H1 (cell line): ENCODE measurements at regions not wholly inside any gene's neighbourhood (a gene's known extent, or its start where the extent isn't known, plus 50 kb on each side); places are given as distances from the start of the nearest gene placed in this dataset.

Experiments used
- CBX5 ChIP-seq: fragments of 300-800, 300-1000 bp; sonication (generic); IDR thresholded peaks from 2 replicates; pipeline ENCODE4 v1.7.1; 2016; ENCODE audit warnings: antibody characterized with exemption, low read length, low read depth
- CBX8 ChIP-seq: fragments of 300-800, 300-1000 bp; sonication (generic); IDR thresholded peaks from 2 replicates; pipeline ENCODE4 v1.7.1; 2016; ENCODE audit warnings: low read depth, low read length, borderline replicate concordance
- CEBPB ChIP-seq: IDR thresholded peaks from 2 replicates; pipeline ENCODE4 v1.6.1; 2012; ENCODE audit warnings: low read depth, low read length
- EP300 ChIP-seq, 2 experiments: IDR thresholded peaks; 1 replicate in 1 of 2; 2 replicates in 1 of 2; pipeline ENCODE4 v1.6.1; 2011 to 2012; ENCODE audit warnings: low read depth in 2 of 2, low read length in 2 of 2, mild to moderate bottlenecking in 2 of 2, borderline replicate concordance in 1 of 2, inconsistent platforms in 1 of 2, moderate library complexity in 1 of 2
- GABPA ChIP-seq: IDR thresholded peaks from 2 replicates; pipeline ENCODE4 v1.6.1; 2011; ENCODE audit warnings: mild to moderate bottlenecking, low read length, moderate library complexity, borderline replicate concordance; ENCODE audit not compliant: insufficient read depth
- JUND ChIP-seq: IDR thresholded peaks from 2 replicates; pipeline ENCODE4 v1.6.1; 2011; ENCODE audit warnings: mild to moderate bottlenecking, improper control_type of control experiment, low read length
- KDM4A ChIP-seq: IDR thresholded peaks from one replicate; pipeline ENCODE4 v1.7.1; 2012; ENCODE audit warnings: low read depth, mild to moderate bottlenecking, moderate library complexity, low read length, inconsistent platforms; ENCODE audit not compliant: severe bottlenecking
- POLR2A ChIP-seq, 2 experiments: IDR thresholded peaks; 1 replicate in 1 of 2; 2 replicates in 1 of 2; pipeline ENCODE4 v1.6.1; 2011; ENCODE audit warnings: low read depth in 2 of 2, low read length in 2 of 2, mild to moderate bottlenecking in 2 of 2; ENCODE audit errors: control extremely low read depth in 1 of 2
- RBBP5 ChIP-seq: IDR thresholded peaks from 2 replicates; pipeline ENCODE4 v1.7.1; 2012; ENCODE audit warnings: low read depth, mild to moderate bottlenecking, inconsistent platforms, low read length, moderate library complexity, borderline replicate concordance
- SIRT6 ChIP-seq: IDR thresholded peaks from one replicate; pipeline ENCODE4 v1.7.1; 2012; ENCODE audit warnings: low read length, inconsistent platforms
- SIX5 ChIP-seq: IDR thresholded peaks from 2 replicates; pipeline ENCODE4 v1.6.1; 2011; ENCODE audit warnings: mild to moderate bottlenecking, low read depth, low read length
- SP2 ChIP-seq: IDR thresholded peaks from 2 replicates; pipeline ENCODE4 v1.6.1; 2012; ENCODE audit warnings: mild to moderate bottlenecking, low read length, inconsistent platforms
- TCF12 ChIP-seq: IDR thresholded peaks from 2 replicates; pipeline ENCODE4 v1.6.1; 2011; ENCODE audit warnings: low read depth, mild to moderate bottlenecking, low read length
- TF ChIP-seq, protein P1 (sequence below): fragments of 300-600 bp; sonication (generic); IDR thresholded peaks from 2 replicates; pipeline ENCODE4 v1.7.1; 2012; ENCODE audit warnings: low read length, moderate library complexity, mild to moderate bottlenecking, inconsistent platforms; ENCODE audit not compliant: insufficient replicate concordance

DNA sequence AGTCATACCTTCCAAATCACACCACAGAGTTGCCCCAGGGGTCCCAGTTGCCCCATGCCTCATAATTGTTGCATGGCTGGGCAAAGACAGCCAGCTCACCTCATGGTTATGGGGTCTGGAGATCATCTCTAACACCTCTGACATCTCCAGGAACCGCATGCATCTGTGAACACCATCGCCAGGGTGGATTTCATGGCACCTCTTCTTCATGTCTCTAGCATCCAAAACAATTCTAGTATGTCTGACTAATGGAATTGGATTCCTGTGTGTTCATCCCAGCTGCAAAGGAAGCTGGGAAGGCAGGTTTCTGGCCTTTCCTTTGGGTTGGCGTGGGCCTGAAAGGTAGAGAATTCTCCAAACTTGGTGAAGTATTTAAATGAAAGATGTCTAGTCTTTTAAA, 122.3 kb upstream of the ABCA1 start (continued):
- TF ChIP-seq, protein P1, sequence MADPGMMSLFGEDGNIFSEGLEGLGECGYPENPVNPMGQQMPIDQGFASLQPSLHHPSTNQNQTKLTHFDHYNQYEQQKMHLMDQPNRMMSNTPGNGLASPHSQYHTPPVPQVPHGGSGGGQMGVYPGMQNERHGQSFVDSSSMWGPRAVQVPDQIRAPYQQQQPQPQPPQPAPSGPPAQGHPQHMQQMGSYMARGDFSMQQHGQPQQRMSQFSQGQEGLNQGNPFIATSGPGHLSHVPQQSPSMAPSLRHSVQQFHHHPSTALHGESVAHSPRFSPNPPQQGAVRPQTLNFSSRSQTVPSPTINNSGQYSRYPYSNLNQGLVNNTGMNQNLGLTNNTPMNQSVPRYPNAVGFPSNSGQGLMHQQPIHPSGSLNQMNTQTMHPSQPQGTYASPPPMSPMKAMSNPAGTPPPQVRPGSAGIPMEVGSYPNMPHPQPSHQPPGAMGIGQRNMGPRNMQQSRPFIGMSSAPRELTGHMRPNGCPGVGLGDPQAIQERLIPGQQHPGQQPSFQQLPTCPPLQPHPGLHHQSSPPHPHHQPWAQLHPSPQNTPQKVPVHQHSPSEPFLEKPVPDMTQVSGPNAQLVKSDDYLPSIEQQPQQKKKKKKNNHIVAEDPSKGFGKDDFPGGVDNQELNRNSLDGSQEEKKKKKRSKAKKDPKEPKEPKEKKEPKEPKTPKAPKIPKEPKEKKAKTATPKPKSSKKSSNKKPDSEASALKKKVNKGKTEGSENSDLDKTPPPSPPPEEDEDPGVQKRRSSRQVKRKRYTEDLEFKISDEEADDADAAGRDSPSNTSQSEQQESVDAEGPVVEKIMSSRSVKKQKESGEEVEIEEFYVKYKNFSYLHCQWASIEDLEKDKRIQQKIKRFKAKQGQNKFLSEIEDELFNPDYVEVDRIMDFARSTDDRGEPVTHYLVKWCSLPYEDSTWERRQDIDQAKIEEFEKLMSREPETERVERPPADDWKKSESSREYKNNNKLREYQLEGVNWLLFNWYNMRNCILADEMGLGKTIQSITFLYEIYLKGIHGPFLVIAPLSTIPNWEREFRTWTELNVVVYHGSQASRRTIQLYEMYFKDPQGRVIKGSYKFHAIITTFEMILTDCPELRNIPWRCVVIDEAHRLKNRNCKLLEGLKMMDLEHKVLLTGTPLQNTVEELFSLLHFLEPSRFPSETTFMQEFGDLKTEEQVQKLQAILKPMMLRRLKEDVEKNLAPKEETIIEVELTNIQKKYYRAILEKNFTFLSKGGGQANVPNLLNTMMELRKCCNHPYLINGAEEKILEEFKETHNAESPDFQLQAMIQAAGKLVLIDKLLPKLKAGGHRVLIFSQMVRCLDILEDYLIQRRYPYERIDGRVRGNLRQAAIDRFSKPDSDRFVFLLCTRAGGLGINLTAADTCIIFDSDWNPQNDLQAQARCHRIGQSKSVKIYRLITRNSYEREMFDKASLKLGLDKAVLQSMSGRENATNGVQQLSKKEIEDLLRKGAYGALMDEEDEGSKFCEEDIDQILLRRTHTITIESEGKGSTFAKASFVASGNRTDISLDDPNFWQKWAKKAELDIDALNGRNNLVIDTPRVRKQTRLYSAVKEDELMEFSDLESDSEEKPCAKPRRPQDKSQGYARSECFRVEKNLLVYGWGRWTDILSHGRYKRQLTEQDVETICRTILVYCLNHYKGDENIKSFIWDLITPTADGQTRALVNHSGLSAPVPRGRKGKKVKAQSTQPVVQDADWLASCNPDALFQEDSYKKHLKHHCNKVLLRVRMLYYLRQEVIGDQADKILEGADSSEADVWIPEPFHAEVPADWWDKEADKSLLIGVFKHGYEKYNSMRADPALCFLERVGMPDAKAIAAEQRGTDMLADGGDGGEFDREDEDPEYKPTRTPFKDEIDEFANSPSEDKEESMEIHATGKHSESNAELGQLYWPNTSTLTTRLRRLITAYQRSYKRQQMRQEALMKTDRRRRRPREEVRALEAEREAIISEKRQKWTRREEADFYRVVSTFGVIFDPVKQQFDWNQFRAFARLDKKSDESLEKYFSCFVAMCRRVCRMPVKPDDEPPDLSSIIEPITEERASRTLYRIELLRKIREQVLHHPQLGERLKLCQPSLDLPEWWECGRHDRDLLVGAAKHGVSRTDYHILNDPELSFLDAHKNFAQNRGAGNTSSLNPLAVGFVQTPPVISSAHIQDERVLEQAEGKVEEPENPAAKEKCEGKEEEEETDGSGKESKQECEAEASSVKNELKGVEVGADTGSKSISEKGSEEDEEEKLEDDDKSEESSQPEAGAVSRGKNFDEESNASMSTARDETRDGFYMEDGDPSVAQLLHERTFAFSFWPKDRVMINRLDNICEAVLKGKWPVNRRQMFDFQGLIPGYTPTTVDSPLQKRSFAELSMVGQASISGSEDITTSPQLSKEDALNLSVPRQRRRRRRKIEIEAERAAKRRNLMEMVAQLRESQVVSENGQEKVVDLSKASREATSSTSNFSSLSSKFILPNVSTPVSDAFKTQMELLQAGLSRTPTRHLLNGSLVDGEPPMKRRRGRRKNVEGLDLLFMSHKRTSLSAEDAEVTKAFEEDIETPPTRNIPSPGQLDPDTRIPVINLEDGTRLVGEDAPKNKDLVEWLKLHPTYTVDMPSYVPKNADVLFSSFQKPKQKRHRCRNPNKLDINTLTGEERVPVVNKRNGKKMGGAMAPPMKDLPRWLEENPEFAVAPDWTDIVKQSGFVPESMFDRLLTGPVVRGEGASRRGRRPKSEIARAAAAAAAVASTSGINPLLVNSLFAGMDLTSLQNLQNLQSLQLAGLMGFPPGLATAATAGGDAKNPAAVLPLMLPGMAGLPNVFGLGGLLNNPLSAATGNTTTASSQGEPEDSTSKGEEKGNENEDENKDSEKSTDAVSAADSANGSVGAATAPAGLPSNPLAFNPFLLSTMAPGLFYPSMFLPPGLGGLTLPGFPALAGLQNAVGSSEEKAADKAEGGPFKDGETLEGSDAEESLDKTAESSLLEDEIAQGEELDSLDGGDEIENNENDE, result no peak
- no peak for TF ChIP-seq RBBP5
- no peak for TF ChIP-seq KDM4A
- no peak for TF ChIP-seq CBX5
- TF ChIP-seq SIX5, result no peak
- no peak for TF ChIP-seq GABPA
- no peak for TF ChIP-seq TCF12
- TF ChIP-seq EP300 (IDR thresholded peaks at IDR 0.05; ENCODE audit: borderline replicate concordance in 1 of 2, low read depth in 2 of 2, low read length in 2 of 2), result no peak
- no peak for TF ChIP-seq POLR2A (IDR thresholded peaks at IDR 0.05; ENCODE audit: control extremely low read depth in 1 of 2, low read depth in 2 of 2, low read length in 2 of 2)
- TF ChIP-seq JUND, result no peak
- TF ChIP-seq SIRT6, result no peak
- no peak for TF ChIP-seq SP2
- TF ChIP-seq CEBPB, result no peak
- TF ChIP-seq CBX8, result no peak
